ENCODE measurements at regions not wholly inside any gene's neighbourhood (a gene's known extent, or its start where the extent isn't known, plus 50 kb on each side); places are given as distances from the start of the nearest gene placed in this dataset.

- DNase-seq = no peak
- no peak for ATAC-seq (ENCODE audit: low FRiP score in 2 of 2)
- TF ChIP-seq POLR2A (IDR thresholded peaks at IDR 0.05) (no peak), CTCF (IDR thresholded peaks at IDR 0.05) (no peak), EP300 (IDR thresholded peaks at IDR 0.05) (no peak), POLR2AphosphoS5 (IDR thresholded peaks at IDR 0.05) (no peak)
- H3K27me3 ChIP-seq = no peaks in the 10 kb centered on the region
- no peaks in the 10 kb centered on the region for H3K36me3 ChIP-seq
- H3K27ac ChIP-seq = no peak overlapping the region
- no peaks in the 10 kb centered on the region for H3K9me3 ChIP-seq
- H3K4me3 ChIP-seq = no peak overlapping the region
- H3K4me1 ChIP-seq = peaks cover 0 to 5% (median 0%) of the 10 kb centered on the region in 4 donors
Observed at GRCh38 chr4:141391293-141391692, 170.6 kb downstream of the ZNF330 start.

- H3K36me3 ChIP-seq = no peaks in the 10 kb centered on the region
- H3K9me3 ChIP-seq = no peaks in the 10 kb centered on the region
- H3K4me3 ChIP-seq = no peak overlapping the region
- DNase-seq (no peak), ATAC-seq (ENCODE audit: low FRiP score in 2 of 2) (no peak)
- TF ChIP-seq POLR2A (IDR thresholded peaks at IDR 0.05) (no peak), POLR2AphosphoS5 (IDR thresholded peaks at IDR 0.05) (no peak), CTCF (IDR thresholded peaks at IDR 0.05) (no peak), EP300 (IDR thresholded peaks at IDR 0.05) (no peak)
- no peak overlapping the region for H3K27ac ChIP-seq
- peaks cover 0 to 5% (median 0%) of the 10 kb centered on the region in 4 donors for H3K4me1 ChIP-seq
- WGBS, 2 donors = 74 to 82% methylated on average over 3 of the region's 3 CpGs
- no peaks in the 10 kb centered on the region for H3K27me3 ChIP-seq
Observed at GRCh38 chr4:141391771-141392170, 171.1 kb downstream of the ZNF330 start.

- 89 to 91% methylated on average over 1 of the region's 1 CpG for WGBS, 2 donors
- ATAC-seq (ENCODE audit: low FRiP score in 2 of 2) (no peak), DNase-seq (no peak)
- Histone ChIP-seq H3K4me1 (peaks cover 0 to 5% (median 0%) of the 10 kb centered on the region in 4 donors), H3K9me3 (no peaks in the 10 kb centered on the region), H3K36me3 (no peaks in the 10 kb centered on the region), H3K27ac (no peak overlapping the region), H3K27me3 (no peaks in the 10 kb centered on the region), H3K4me3 (no peak overlapping the region)
- TF ChIP-seq POLR2A (IDR thresholded peaks at IDR 0.05) (no peak), POLR2AphosphoS5 (IDR thresholded peaks at IDR 0.05) (no peak), CTCF (IDR thresholded peaks at IDR 0.05) (no peak), EP300 (IDR thresholded peaks at IDR 0.05) (no peak)
Observed at GRCh38 chr4:141395246-141395830, 174.6 kb downstream of the ZNF330 start.

GRCh38 chr4:141395919-141396318, 175.2 kb downstream of the ZNF330 start:
- Histone ChIP-seq H3K27ac (no peak overlapping the region), H3K27me3 (no peaks in the 10 kb centered on the region), H3K4me1 (peaks cover 0 to 4% (median 0%) of the 10 kb centered on the region in 4 donors), H3K9me3 (no peaks in the 10 kb centered on the region), H3K36me3 (no peaks in the 10 kb centered on the region), H3K4me3 (no peak overlapping the region)
- no peak for ATAC-seq (ENCODE audit: low FRiP score in 2 of 2)
- 89 to 92% methylated on average over 5 of the region's 5 CpGs for WGBS, 2 donors
- TF ChIP-seq CTCF (IDR thresholded peaks at IDR 0.05) (no peak), EP300 (IDR thresholded peaks at IDR 0.05) (no peak), POLR2AphosphoS5 (IDR thresholded peaks at IDR 0.05) (no peak), POLR2A (IDR thresholded peaks at IDR 0.05) (no peak)
- DNase-seq = no peak

- Histone ChIP-seq H3K36me3 (no peaks in the 10 kb centered on the region), H3K9me3 (no peaks in the 10 kb centered on the region), H3K27me3 (no peaks in the 10 kb centered on the region), H3K27ac (no peak overlapping the region), H3K4me3 (no peak overlapping the region), H3K4me1 (no peaks in the 10 kb centered on the region)
- no peak for TF ChIP-seq EP300 (IDR thresholded peaks at IDR 0.05)
- no peak for TF ChIP-seq CTCF (IDR thresholded peaks at IDR 0.05)
- TF ChIP-seq POLR2AphosphoS5 (IDR thresholded peaks at IDR 0.05) = no peak
- TF ChIP-seq POLR2A (IDR thresholded peaks at IDR 0.05) = no peak
- no peak for ATAC-seq (ENCODE audit: low FRiP score in 2 of 2)
- 79 to 84% methylated on average over 5 of the region's 5 CpGs for WGBS, 2 donors
- no peak for DNase-seq
Observed at GRCh38 chr4:141402712-141403111, 182.0 kb downstream of the ZNF330 start.
